ENCODE measurements at regions not wholly inside any gene's neighbourhood (a gene's known extent, or its start where the extent isn't known, plus 50 kb on each side); places are given as distances from the start of the nearest gene placed in this dataset.

- Histone ChIP-seq H3K4me2 (ENCODE audit: unreplicated experiment) (no peak overlapping the region), H3K4me3 (no peak overlapping the region), H2AFZ (no peak overlapping the region), H3K9me3 (ENCODE audit: low read depth) (no peaks in the 10 kb centered on the region), H4K20me1 (ENCODE audit: insufficient read depth) (no peaks in the 10 kb centered on the region), H3K36me3 (ENCODE audit: low read depth) (no peaks in the 10 kb centered on the region), H3K4me1 (ENCODE audit: insufficient read depth) (no peaks in the 10 kb centered on the region), H3K27ac (no peak overlapping the region), H3K79me2 (ENCODE audit: insufficient read depth) (no peaks in the 10 kb centered on the region), H3F3A (ENCODE audit: insufficient read depth) (no peaks in the 10 kb centered on the region), H3K9ac (no peak overlapping the region), H3K9me2 (ENCODE audit: insufficient read depth) (no peaks in the 10 kb centered on the region), H3K27me3 (replicated peaks; ENCODE audit: insufficient read depth) (no peaks in the 10 kb centered on the region)
- 11 to 29% methylated on average over 1 of the region's 1 CpG for WGBS, 2 experiments (ENCODE audit: low coverage in 1 of 2, low lambda C conversion rate in 2 of 2, missing lambda C conversion rate in 2 of 2)
- no peak for DNase-seq
- in situ Hi-C loops (cut with MboI): no loop called here
- no peak for TF ChIP-seq EZH2 (IDR thresholded peaks at IDR 0.05; ENCODE audit: insufficient read depth, poor library complexity, severe bottlenecking)
- no peak for TF ChIP-seq EZH2phosphoT487 (IDR thresholded peaks at IDR 0.05; ENCODE audit: insufficient read depth, low read depth)
These were observed 618.9 kb downstream of the DHX35 start for GRCh38 chr20:39581034-39581433.

GRCh38 chr20:39576771-39577170, 614.6 kb downstream of the DHX35 start:
- H4K20me1 ChIP-seq (ENCODE audit: insufficient read depth): no peaks in the 10 kb centered on the region
- H2AFZ ChIP-seq: no peak overlapping the region
- H3K9ac ChIP-seq: no peak overlapping the region
- H3K79me2 ChIP-seq (ENCODE audit: insufficient read depth): no peaks in the 10 kb centered on the region
- WGBS, 2 experiments (ENCODE audit: low coverage in 1 of 2, low lambda C conversion rate in 2 of 2, missing lambda C conversion rate in 2 of 2): 67 to 72% methylated on average over 5 of the region's 5 CpGs
- no peaks in the 10 kb centered on the region for H3K27me3 ChIP-seq (replicated peaks; ENCODE audit: insufficient read depth)
- no peaks in the 10 kb centered on the region for H3K36me3 ChIP-seq (ENCODE audit: low read depth)
- no peak overlapping the region for H3K4me3 ChIP-seq
- DNase-seq: no peak
- no peaks in the 10 kb centered on the region for H3K9me3 ChIP-seq (ENCODE audit: low read depth)
- no peak overlapping the region for H3K27ac ChIP-seq
- H3K4me2 ChIP-seq (ENCODE audit: unreplicated experiment): no peak overlapping the region
- H3F3A ChIP-seq (ENCODE audit: insufficient read depth): no peaks in the 10 kb centered on the region
- no peaks in the 10 kb centered on the region for H3K9me2 ChIP-seq (ENCODE audit: insufficient read depth)
- H3K4me1 ChIP-seq (ENCODE audit: insufficient read depth): no peaks in the 10 kb centered on the region
- in situ Hi-C loops (cut with MboI): no loop called here
- TF ChIP-seq EZH2 (IDR thresholded peaks at IDR 0.05; ENCODE audit: insufficient read depth, poor library complexity, severe bottlenecking) (no peak), EZH2phosphoT487 (IDR thresholded peaks at IDR 0.05; ENCODE audit: insufficient read depth, low read depth) (no peak)

- Histone ChIP-seq H3K4me2 (ENCODE audit: unreplicated experiment) (no peak overlapping the region), H4K20me1 (ENCODE audit: insufficient read depth) (no peaks in the 10 kb centered on the region), H3K4me3 (no peak overlapping the region), H3K36me3 (ENCODE audit: low read depth) (no peaks in the 10 kb centered on the region), H3K27ac (no peak overlapping the region), H3K9ac (no peak overlapping the region), H3K4me1 (ENCODE audit: insufficient read depth) (no peaks in the 10 kb centered on the region), H3K27me3 (replicated peaks; ENCODE audit: insufficient read depth) (no peaks in the 10 kb centered on the region), H2AFZ (no peak overlapping the region), H3F3A (ENCODE audit: insufficient read depth) (no peaks in the 10 kb centered on the region), H3K9me3 (ENCODE audit: low read depth) (no peaks in the 10 kb centered on the region), H3K9me2 (ENCODE audit: insufficient read depth) (no peaks in the 10 kb centered on the region), H3K79me2 (ENCODE audit: insufficient read depth) (no peaks in the 10 kb centered on the region)
- TF ChIP-seq EZH2phosphoT487 (IDR thresholded peaks at IDR 0.05; ENCODE audit: insufficient read depth, low read depth): no peak
- no peak for TF ChIP-seq EZH2 (IDR thresholded peaks at IDR 0.05; ENCODE audit: insufficient read depth, poor library complexity, severe bottlenecking)
- in situ Hi-C loops (cut with MboI): no loop called here
- DNase-seq: no peak
- WGBS, 2 experiments (ENCODE audit: low coverage in 1 of 2, low lambda C conversion rate in 2 of 2, missing lambda C conversion rate in 2 of 2): 60 to 77% methylated on average over 2 of the region's 2 CpGs
These were observed 611.9 kb downstream of the DHX35 start for GRCh38 chr20:39574061-39574460.

GRCh38 chr20:39571171-39571570, 609.0 kb downstream of the DHX35 start:
- Histone ChIP-seq H2AFZ (no peak overlapping the region), H3K4me1 (ENCODE audit: insufficient read depth) (no peaks in the 10 kb centered on the region), H3F3A (ENCODE audit: insufficient read depth) (no peaks in the 10 kb centered on the region), H3K4me2 (ENCODE audit: unreplicated experiment) (no peak overlapping the region), H3K9ac (no peak overlapping the region), H3K4me3 (no peak overlapping the region), H3K27ac (no peak overlapping the region), H3K9me2 (ENCODE audit: insufficient read depth) (no peaks in the 10 kb centered on the region), H3K27me3 (replicated peaks; ENCODE audit: insufficient read depth) (no peaks in the 10 kb centered on the region), H4K20me1 (ENCODE audit: insufficient read depth) (no peaks in the 10 kb centered on the region), H3K9me3 (ENCODE audit: low read depth) (no peaks in the 10 kb centered on the region), H3K36me3 (ENCODE audit: low read depth) (no peaks in the 10 kb centered on the region), H3K79me2 (ENCODE audit: insufficient read depth) (no peaks in the 10 kb centered on the region)
- no peak for DNase-seq
- TF ChIP-seq EZH2 (IDR thresholded peaks at IDR 0.05; ENCODE audit: insufficient read depth, poor library complexity, severe bottlenecking) (no peak), EZH2phosphoT487 (IDR thresholded peaks at IDR 0.05; ENCODE audit: insufficient read depth, low read depth) (no peak)
- 23 to 36% methylated on average over 5 of the region's 5 CpGs for WGBS, 2 experiments (ENCODE audit: low coverage in 1 of 2, low lambda C conversion rate in 2 of 2, missing lambda C conversion rate in 2 of 2)
- in situ Hi-C loops (cut with MboI): no loop called here

- DNase-seq: no peak
- TF ChIP-seq EZH2phosphoT487 (IDR thresholded peaks at IDR 0.05; ENCODE audit: insufficient read depth, low read depth): no peak
- TF ChIP-seq EZH2 (IDR thresholded peaks at IDR 0.05; ENCODE audit: insufficient read depth, poor library complexity, severe bottlenecking): no peak
- Histone ChIP-seq H3F3A (ENCODE audit: insufficient read depth) (no peaks in the 10 kb centered on the region), H3K9me2 (ENCODE audit: insufficient read depth) (no peaks in the 10 kb centered on the region), H3K27me3 (replicated peaks; ENCODE audit: insufficient read depth) (no peaks in the 10 kb centered on the region), H3K36me3 (ENCODE audit: low read depth) (no peaks in the 10 kb centered on the region), H4K20me1 (ENCODE audit: insufficient read depth) (no peaks in the 10 kb centered on the region), H3K9me3 (ENCODE audit: low read depth) (no peaks in the 10 kb centered on the region), H3K27ac (no peak overlapping the region), H3K9ac (no peak overlapping the region), H3K4me3 (no peak overlapping the region), H3K79me2 (ENCODE audit: insufficient read depth) (no peaks in the 10 kb centered on the region), H3K4me2 (ENCODE audit: unreplicated experiment) (no peak overlapping the region), H2AFZ (no peak overlapping the region), H3K4me1 (ENCODE audit: insufficient read depth) (no peaks in the 10 kb centered on the region)
- 50 to 61% methylated on average over 1 of the region's 1 CpG for WGBS, 2 experiments (ENCODE audit: low coverage in 1 of 2, low lambda C conversion rate in 2 of 2, missing lambda C conversion rate in 2 of 2)
- in situ Hi-C loops (cut with MboI): no loop called here
These were observed 606.0 kb downstream of the DHX35 start for GRCh38 chr20:39568109-39568508.
